Activated CD8-positive, alpha-beta T cell treated with anti-CD3 and anti-CD28 coated beads for 36 hours (primary cell): ENCODE measurements at regions not wholly inside any gene's neighbourhood (a gene's known extent, or its start where the extent isn't known, plus 50 kb on each side); places are given as distances from the start of the nearest gene placed in this dataset.
"Not testable (repeated sequence)": the region's sequence is repeated elsewhere in the genome, so short reads cannot be mapped to it uniquely, and the experiment has no call there.

Experiments used
- ATAC-seq: fragments of 200-7000 bp; cut with Tn5 transposase; one replicate; pipeline ENCODE4 v1.10.0; 2021; ENCODE audit warnings: mild to moderate bottlenecking, moderate library complexity
- CTCF ChIA-PET: fragments of 350-600 bp; sonication (Branson Sonifier 250); formaldehyde crosslinking; loops from one replicate; lab custom pipeline; 2021; ENCODE audit warnings: antibody characterized with exemption; lab: Charles Lee
- POLR2A ChIA-PET: fragments of 350-600 bp; sonication (Branson Sonifier 250); formaldehyde crosslinking; loops from one replicate; lab custom pipeline; 2021; ENCODE audit warnings: antibody characterized with exemption; lab: Charles Lee
- DNase-seq: peaks from one replicate; pipeline ENCODE4 v3.0.0-alpha.2; 2020
- H3K27ac Mint-ChIP-seq: one replicate; pipeline ENCODE4 v1.8.0; 2021; ENCODE audit warnings: mild to moderate bottlenecking, mixed read lengths
- H3K27me3 Mint-ChIP-seq: one replicate; pipeline ENCODE4 v1.8.0; 2021; ENCODE audit warnings: mixed read lengths
- H3K36me3 Mint-ChIP-seq: one replicate; pipeline ENCODE4 v1.8.0; 2021; ENCODE audit warnings: low read depth, mixed read lengths
- H3K4me1 Mint-ChIP-seq: one replicate; pipeline ENCODE4 v1.8.0; 2021; ENCODE audit warnings: low read depth, mixed read lengths
- H3K4me3 Mint-ChIP-seq: one replicate; pipeline ENCODE4 v1.8.0; 2021; ENCODE audit warnings: mild to moderate bottlenecking, moderate library complexity, mixed read lengths
- H3K9me3 Mint-ChIP-seq: one replicate; pipeline ENCODE4 v1.8.0; 2021; ENCODE audit warnings: mixed read lengths
- CTCF ChIP-seq: fragments of 200-600 bp; IDR thresholded peaks from one replicate; pipeline ENCODE4 v1.8.0; 2022; ENCODE audit warnings: antibody characterized with exemption, mild to moderate bottlenecking
- intact Hi-C: fragments of 100-400 bp; cut with micrococcal nuclease; formaldehyde crosslinking; loops from one replicate; pipeline ENCODE4 v1.10.0; 2022

DNA sequence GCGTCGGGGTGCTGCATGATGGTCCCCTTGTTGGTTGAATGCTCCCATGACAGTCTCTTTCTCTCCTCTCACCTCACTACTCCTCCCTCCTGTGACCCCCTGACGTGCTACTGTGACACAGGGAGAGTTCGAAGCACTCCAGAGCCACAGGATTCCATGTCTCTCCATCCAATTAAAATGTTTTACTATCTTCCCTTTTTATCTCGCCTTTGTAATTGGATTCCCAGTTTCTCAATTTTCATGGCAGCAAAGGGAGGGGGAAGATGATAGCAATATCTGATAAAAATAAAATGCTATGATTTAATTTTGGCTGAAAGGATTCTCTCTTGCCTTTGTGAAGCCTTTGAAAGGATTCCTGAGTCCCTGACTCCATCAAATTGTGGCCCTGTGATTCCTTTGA is 271.9 kb upstream of the SLC14A2 start:
- H3K36me3 Mint-ChIP-seq = no peaks in the 10 kb centered on the region
- no peak overlapping the region for H3K4me3 Mint-ChIP-seq
- CTCF ChIA-PET = no interaction called here
- H3K27ac Mint-ChIP-seq = no peak overlapping the region
- POLR2A ChIA-PET = no interaction called here
- DNase-seq (no peak), ATAC-seq (no peak)
- TF ChIP-seq CTCF = no peak
- H3K27me3 Mint-ChIP-seq = peaks cover 4% of the 10 kb centered on the region
- intact Hi-C loops = no loop called here
- H3K9me3 Mint-ChIP-seq = no peaks in the 10 kb centered on the region
- no peaks in the 10 kb centered on the region for H3K4me1 Mint-ChIP-seq

- DNase-seq, POLR2A ChIA-PET, H3K4me1 Mint-ChIP-seq, H3K4me3 Mint-ChIP-seq, H3K9me3 Mint-ChIP-seq, CTCF ChIA-PET, intact Hi-C loops, H3K27ac Mint-ChIP-seq, H3K27me3 Mint-ChIP-seq, H3K36me3 Mint-ChIP-seq, ATAC-seq: not testable (repeated sequence)
These were observed 270.6 kb upstream of the SLC14A2 start for GRCh38 chr18:45344680-45345079.

DNA sequence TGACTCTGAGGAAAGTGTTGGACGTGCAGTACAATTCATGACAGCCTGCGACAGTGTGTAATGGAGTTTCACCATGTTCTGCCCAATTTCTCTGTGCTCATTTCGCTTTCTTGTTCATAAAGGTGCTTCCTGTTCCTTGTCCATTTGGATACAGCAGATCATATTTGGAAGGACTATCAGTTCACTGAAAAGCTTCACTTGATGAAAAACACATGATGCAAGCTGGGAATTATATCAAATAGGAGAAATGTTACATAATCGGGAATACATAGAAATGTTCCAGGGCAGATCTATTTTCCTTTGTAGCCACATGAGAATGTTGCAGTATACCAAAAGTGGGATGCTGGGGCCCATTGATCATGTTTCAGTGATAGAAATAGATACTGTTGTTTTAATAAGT is 266.3 kb upstream of the SLC14A2 start:
- intact Hi-C loops = no loop called here
- H3K27ac Mint-ChIP-seq = no peak overlapping the region
- DNase-seq = no peak
- no peak overlapping the region for H3K4me3 Mint-ChIP-seq
- ChIA-PET CTCF (interaction anchor here (1.5 kb wide), 1 partner anchor 9 kb away, joined by 3 read pairs; no protein-coding TSS in a partner anchor), POLR2A (no interaction called here)
- no peaks in the 10 kb centered on the region for H3K9me3 Mint-ChIP-seq
- no peak for ATAC-seq
- no peaks in the 10 kb centered on the region for H3K36me3 Mint-ChIP-seq
- no peak for TF ChIP-seq CTCF
- H3K4me1 Mint-ChIP-seq = no peaks in the 10 kb centered on the region
- H3K27me3 Mint-ChIP-seq = peaks cover 7% of the 10 kb centered on the region

- peaks cover 7% of the 10 kb centered on the region for H3K27me3 Mint-ChIP-seq
- intact Hi-C loops = no loop called here
- H3K4me3 Mint-ChIP-seq = no peak overlapping the region
These were observed 265.8 kb upstream of the SLC14A2 start for GRCh38 chr18:45349467-45349866.

GRCh38 chr18:45350404-45351156 is 264.7 kb upstream of the SLC14A2 start:
- ATAC-seq (no peak), DNase-seq (no peak)
- Mint-ChIP-seq H3K27me3 (peaks cover 10% of the 10 kb centered on the region), H3K27ac (no peak overlapping the region), H3K9me3 (no peaks in the 10 kb centered on the region), H3K4me1 (no peaks in the 10 kb centered on the region), H3K36me3 (no peaks in the 10 kb centered on the region), H3K4me3 (no peak overlapping the region)
- no peak for TF ChIP-seq CTCF
- intact Hi-C loops = no loop called here
- CTCF ChIA-PET = no interaction called here
- POLR2A ChIA-PET = no interaction called here

More at GRCh38 chr18:45349467-45349866, 265.8 kb upstream of the SLC14A2 start:
- Mint-ChIP-seq H3K9me3 (no peaks in the 10 kb centered on the region), H3K27ac (no peak overlapping the region), H3K4me1 (no peaks in the 10 kb centered on the region), H3K36me3 (no peaks in the 10 kb centered on the region)
- ATAC-seq (no peak), DNase-seq (no peak)
- no peak for TF ChIP-seq CTCF
- ChIA-PET CTCF (interaction anchor here (0.6 to 1.5 kb wide), 2 partner anchors 10 to 234 kb away, joined by 3 read pairs; no protein-coding TSS in a partner anchor), POLR2A (no interaction called here)
